Mammary epithelial cell (primary cell): ENCODE measurements at regions not wholly inside any gene's neighbourhood (a gene's known extent, or its start where the extent isn't known, plus 50 kb on each side); places are given as distances from the start of the nearest gene placed in this dataset.

Source experiments
- CTCF ChIP-seq, 2 donors: IDR thresholded peaks in 1 of 2; conservative IDR thresholded peaks in 1 of 2; 2 replicates each; pipeline ENCODE4 v1.5.1; 2011 to 2012; ENCODE audit warnings: inconsistent platforms in 2 of 2, low read length in 2 of 2, mild to moderate bottlenecking in 2 of 2, control low read depth in 1 of 2, low read depth in 1 of 2; ENCODE audit not compliant: insufficient read depth in 1 of 2; ENCODE audit errors: extremely low read depth in 1 of 2
- EZH2 ChIP-seq: IDR thresholded peaks from 2 replicates; pipeline ENCODE4 v1.6.1; 2012; ENCODE audit warnings: low read length, inconsistent platforms, borderline replicate concordance

- TF ChIP-seq EZH2 (no peak), CTCF (conservative IDR thresholded peaks at IDR 0.05 in 1 of 2, IDR thresholded peaks at IDR 0.05 in 1 of 2; ENCODE audit: extremely low read depth in 1 of 2, insufficient read depth in 1 of 2, low read depth in 1 of 2, low read length in 2 of 2) (no peak)
Observed at GRCh38 chr2:52222128-52222527, 1190.2 kb upstream of the NRXN1 start.
